ENCODE measurements at regions not wholly inside any gene's neighbourhood (a gene's known extent, or its start where the extent isn't known, plus 50 kb on each side); places are given as distances from the start of the nearest gene placed in this dataset.

GRCh38 chr22:22144858-22145257, 99.7 kb upstream of the VPREB1 start:
- no peak for DNase-seq (ENCODE audit: low read depth)
- no peak for TF ChIP-seq CTCF (IDR thresholded peaks at IDR 0.05; ENCODE audit: insufficient read depth, low read depth, low read length, missing control alignments)
- H3K4me3 ChIP-seq (ENCODE audit: low read depth, low read length) = no peak overlapping the region

- no peak for TF ChIP-seq CTCF (IDR thresholded peaks at IDR 0.05; ENCODE audit: insufficient read depth, low read depth, low read length, missing control alignments)
- no peak overlapping the region for H3K4me3 ChIP-seq (ENCODE audit: low read depth, low read length)
- DNase-seq (ENCODE audit: low read depth) = no peak
Measured at GRCh38 chr22:22143448-22143847, 101.1 kb upstream of the VPREB1 start.

GRCh38 chr22:22142661-22143060, 101.9 kb upstream of the VPREB1 start:
- H3K4me3 ChIP-seq (ENCODE audit: low read depth, low read length) = no peak overlapping the region
- no peak for TF ChIP-seq CTCF (IDR thresholded peaks at IDR 0.05; ENCODE audit: insufficient read depth, low read depth, low read length, missing control alignments)
- no peak for DNase-seq (ENCODE audit: low read depth)

GRCh38 chr22:22141771-22142591, 102.6 kb upstream of the VPREB1 start:
- DNase-seq (ENCODE audit: low read depth) = no peak
- H3K4me3 ChIP-seq (ENCODE audit: low read depth, low read length) = no peak overlapping the region
- TF ChIP-seq CTCF (IDR thresholded peaks at IDR 0.05; ENCODE audit: insufficient read depth, low read depth, low read length, missing control alignments) = no peak

GRCh38 chr22:22141031-22141430, 103.6 kb upstream of the VPREB1 start:
- DNase-seq (ENCODE audit: low read depth) = no peak
- no peak overlapping the region for H3K4me3 ChIP-seq (ENCODE audit: low read depth, low read length)
- TF ChIP-seq CTCF (IDR thresholded peaks at IDR 0.05; ENCODE audit: insufficient read depth, low read depth, low read length, missing control alignments) = no peak

- no peak overlapping the region for H3K4me3 ChIP-seq (ENCODE audit: low read depth, low read length)
- DNase-seq (ENCODE audit: low read depth) = no peak
- TF ChIP-seq CTCF (IDR thresholded peaks at IDR 0.05; ENCODE audit: insufficient read depth, low read depth, low read length, missing control alignments) = no peak
Measured at GRCh38 chr22:22139364-22139763, 105.2 kb upstream of the VPREB1 start.

GRCh38 chr22:22138915-22139314, 105.7 kb upstream of the VPREB1 start:
- H3K4me3 ChIP-seq (ENCODE audit: low read depth, low read length) = no peak overlapping the region
- no peak for TF ChIP-seq CTCF (IDR thresholded peaks at IDR 0.05; ENCODE audit: insufficient read depth, low read depth, low read length, missing control alignments)
- DNase-seq (ENCODE audit: low read depth) = no peak

Measured in GM12865 (cell line).